Suprapubic skin (tissue), 4 donors: ENCODE measurements at regions not wholly inside any gene's neighbourhood (a gene's known extent, or its start where the extent isn't known, plus 50 kb on each side); places are given as distances from the start of the nearest gene placed in this dataset.

Source experiments
- EP300 ChIP-seq: sonication (generic); formaldehyde crosslinking; IDR thresholded peaks from one replicate; pipeline ENCODE4 v1.6.1; 2017; ENCODE audit warnings: antibody characterized with exemption
- POLR2A ChIP-seq, 2 donors: fragments of 450-650 bp; IDR thresholded peaks; one replicate each; pipeline ENCODE4 v1.6.1; 2017; ENCODE audit warnings: antibody characterized with exemption in 2 of 2, mild to moderate bottlenecking in 2 of 2, moderate library complexity in 2 of 2
- POLR2AphosphoS5 ChIP-seq, 3 donors: sonication (generic); formaldehyde crosslinking; IDR thresholded peaks; one replicate each; pipeline ENCODE4 v1.6.1; 2017; ENCODE audit warnings: antibody characterized with exemption in 3 of 3
- TF ChIP-seq, protein P1 (sequence below), 2 donors: fragments of 200-600 bp in 1 of 2; fragments of 450-650 bp in 1 of 2; sonication (generic) in 1 of 2; IDR thresholded peaks; one replicate each; pipeline ENCODE4 v1.5.1; 2016 to 2019; ENCODE audit warnings: antibody characterized with exemption in 2 of 2, mild to moderate bottlenecking in 1 of 2, moderate library complexity in 1 of 2

DNA sequence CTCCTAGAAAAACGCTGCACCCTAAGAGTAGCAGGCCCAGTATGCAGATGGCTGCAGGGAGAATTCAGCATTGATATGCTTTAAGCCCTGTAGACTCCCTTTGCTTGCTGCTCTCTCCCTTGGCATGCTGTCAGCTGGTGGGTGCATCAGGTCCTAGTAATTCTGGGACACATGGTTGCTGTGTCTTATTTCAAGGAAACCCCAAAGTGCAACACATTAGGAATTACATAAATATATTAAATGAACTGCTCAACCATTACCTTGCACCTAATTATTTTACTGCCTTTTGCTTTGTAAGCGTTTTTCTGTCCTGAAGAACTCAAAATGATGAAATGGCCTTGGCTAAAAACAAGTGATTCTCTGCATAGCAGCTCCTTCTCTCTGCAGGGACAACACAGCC, 516.3 kb downstream of the ZIC3 start:
- TF ChIP-seq, protein P1, sequence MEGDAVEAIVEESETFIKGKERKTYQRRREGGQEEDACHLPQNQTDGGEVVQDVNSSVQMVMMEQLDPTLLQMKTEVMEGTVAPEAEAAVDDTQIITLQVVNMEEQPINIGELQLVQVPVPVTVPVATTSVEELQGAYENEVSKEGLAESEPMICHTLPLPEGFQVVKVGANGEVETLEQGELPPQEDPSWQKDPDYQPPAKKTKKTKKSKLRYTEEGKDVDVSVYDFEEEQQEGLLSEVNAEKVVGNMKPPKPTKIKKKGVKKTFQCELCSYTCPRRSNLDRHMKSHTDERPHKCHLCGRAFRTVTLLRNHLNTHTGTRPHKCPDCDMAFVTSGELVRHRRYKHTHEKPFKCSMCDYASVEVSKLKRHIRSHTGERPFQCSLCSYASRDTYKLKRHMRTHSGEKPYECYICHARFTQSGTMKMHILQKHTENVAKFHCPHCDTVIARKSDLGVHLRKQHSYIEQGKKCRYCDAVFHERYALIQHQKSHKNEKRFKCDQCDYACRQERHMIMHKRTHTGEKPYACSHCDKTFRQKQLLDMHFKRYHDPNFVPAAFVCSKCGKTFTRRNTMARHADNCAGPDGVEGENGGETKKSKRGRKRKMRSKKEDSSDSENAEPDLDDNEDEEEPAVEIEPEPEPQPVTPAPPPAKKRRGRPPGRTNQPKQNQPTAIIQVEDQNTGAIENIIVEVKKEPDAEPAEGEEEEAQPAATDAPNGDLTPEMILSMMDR (IDR thresholded peaks at IDR 0.05): no peak
- TF ChIP-seq POLR2A (IDR thresholded peaks at IDR 0.05) (no peak), POLR2AphosphoS5 (IDR thresholded peaks at IDR 0.05) (no peak), EP300 (no peak)
